HS-5 (cell line): ENCODE measurements at regions not wholly inside any gene's neighbourhood (a gene's known extent, or its start where the extent isn't known, plus 50 kb on each side); places are given as distances from the start of the nearest gene placed in this dataset.

Experiments
- DNase-seq: peaks from one replicate; pipeline ENCODE4 v3.0.0-alpha.2; 2012; ENCODE audit warnings: low read depth

DNA sequence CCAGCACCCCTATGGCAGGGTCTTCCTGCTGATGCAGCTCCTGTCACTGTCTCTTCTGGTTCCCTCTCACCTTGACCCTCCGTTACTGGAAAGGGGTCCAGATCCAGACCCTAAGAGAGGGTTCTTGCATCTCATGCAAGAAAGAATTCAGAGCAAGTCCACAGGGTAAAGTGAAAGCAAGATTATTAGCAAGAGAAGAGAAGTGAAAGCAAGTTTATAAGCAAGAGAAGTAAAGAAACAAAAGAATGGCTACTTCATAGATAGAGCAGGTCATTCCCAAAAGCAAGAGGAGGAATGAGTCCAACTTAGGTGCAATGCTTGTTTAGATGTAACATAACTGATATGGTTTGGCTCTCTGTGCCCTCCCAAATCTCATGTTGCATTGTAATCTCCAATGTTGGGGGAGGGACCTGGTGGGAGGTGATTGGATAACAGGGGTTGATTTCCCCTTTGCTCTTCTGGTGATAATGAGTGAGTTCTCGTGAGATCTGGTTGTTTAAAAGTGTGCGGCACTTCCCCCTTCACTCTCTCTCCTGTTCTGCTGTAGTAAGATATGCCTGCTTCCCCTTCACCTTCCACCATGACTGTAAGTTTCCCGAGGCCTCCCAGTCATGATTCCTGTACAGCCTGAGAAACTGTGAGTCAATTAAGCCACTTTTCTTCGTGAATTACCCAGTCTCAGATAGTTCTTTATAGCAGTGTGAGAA, 183.3 kb downstream of the MED10 start:
- no peak for DNase-seq

GRCh38 chr5:6194261-6194875, 184.0 kb downstream of the MED10 start:
- DNase-seq = no peak

DNA sequence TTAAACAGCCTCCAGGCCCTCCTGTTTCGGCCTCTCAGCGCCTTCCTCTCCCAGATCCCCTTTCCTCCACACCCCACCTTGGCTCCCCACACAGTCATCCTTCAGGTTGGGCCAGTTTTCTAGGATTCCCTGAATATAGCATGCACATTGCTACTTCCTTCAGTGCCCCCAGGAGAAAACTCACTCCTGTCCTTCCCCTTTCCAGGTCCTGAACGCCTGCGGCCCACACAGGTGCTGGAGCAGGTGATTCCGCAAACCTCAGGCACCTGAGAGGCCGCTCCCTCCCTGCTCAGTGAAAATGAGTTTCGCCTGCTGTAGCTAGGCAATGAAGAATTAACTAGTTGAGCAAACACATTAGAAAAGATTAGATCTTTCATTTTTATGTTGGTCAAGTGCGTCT, 185.0 kb downstream of the MED10 start:
- DNase-seq = no peak

DNA sequence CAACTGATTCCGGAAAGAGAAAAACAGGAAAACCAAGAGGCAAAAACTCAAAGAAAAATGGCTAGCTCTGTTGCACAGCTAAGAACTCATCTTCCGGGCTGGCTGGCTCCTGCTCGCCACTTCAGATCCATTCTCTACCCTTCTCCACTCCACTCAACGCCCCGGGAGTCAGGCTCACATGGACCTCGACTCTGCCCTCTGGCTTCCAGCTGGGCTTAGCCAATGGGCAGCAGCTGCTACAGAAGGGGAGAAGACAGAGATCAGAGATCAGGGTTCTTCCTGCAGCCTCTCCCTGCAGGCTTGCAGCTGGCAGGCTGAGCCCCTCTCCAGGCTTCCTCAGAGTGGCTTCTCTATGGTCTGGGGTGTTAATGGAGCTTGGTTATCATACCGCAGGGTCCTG, 187.5 kb downstream of the MED10 start:
- no peak for DNase-seq

- DNase-seq = no peak
These were observed 189.4 kb downstream of the MED10 start for GRCh38 chr5:6188976-6189375.

GRCh38 chr5:6188344-6188743, 190.0 kb downstream of the MED10 start:
- DNase-seq = no peak

DNA sequence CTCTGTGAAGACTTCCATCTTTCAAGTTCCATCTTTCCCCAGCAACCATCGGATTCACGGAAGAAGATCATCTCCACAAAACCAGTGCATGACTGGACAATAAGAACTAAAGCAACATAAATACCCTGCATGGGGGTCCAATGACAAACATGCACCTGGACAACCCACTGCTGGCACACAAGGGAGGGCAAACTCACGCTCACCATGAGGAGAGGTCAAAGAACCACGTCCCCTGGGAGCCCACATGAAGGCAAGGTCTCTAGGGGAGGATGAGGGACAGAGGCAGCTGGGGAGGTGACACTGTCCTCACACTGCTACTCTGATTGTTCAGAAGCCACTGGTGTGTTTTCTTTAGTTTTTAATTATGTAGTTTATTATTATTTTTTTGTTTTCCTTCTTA, 190.8 kb downstream of the MED10 start:
- no peak for DNase-seq

- DNase-seq = no peak
These were observed 192.8 kb downstream of the MED10 start for GRCh38 chr5:6185574-6185973.

- DNase-seq = no peak
These were observed 193.9 kb downstream of the MED10 start for GRCh38 chr5:6184481-6184880.

DNA sequence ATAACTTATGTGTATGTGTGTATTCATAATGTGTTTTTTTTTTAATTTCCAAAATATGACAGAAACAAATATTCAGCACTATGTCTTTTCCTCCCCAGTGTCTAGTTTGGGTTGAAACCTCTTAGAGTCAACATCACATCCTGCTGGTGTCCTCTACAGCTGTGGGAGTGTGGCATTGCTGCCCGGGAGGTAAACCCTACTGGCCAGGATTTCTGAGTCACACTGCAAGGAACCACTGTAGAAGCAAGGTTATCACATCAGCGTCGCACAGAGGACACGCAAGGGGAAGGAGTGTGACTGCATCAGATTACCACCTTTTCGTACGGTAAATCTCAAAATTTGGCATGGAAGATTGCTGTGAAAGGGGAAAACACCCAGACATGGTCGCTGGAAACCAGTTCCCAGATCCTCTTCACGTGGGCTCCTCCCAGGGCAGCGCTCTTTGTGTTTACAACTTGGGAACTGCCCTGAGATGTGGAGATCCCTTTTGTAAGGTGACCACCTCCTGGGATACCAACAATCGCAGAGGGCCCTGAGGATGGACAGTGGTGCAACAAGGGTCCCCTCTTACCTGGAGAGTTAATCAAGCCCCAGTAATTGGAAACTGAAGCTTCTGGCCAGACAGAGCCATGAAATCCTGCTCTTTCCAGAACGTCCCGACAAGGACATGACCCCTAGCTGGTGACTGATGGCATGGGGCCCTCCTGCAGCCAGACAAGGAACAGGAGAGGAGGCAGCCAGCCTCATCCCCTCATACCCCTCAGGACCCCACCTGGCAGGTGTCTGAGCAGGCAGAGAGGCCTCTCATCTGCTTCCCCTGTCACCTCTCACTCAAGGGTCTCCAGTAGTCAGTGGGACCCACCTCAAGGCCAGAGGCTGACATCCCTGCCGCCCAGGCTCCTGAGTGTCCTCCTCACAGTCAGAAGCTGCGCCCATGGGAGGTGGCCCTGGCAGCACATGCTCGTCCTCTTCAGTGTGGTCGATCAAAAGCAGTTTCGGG, 194.7 kb downstream of the MED10 start:
- DNase-seq = no peak

DNA sequence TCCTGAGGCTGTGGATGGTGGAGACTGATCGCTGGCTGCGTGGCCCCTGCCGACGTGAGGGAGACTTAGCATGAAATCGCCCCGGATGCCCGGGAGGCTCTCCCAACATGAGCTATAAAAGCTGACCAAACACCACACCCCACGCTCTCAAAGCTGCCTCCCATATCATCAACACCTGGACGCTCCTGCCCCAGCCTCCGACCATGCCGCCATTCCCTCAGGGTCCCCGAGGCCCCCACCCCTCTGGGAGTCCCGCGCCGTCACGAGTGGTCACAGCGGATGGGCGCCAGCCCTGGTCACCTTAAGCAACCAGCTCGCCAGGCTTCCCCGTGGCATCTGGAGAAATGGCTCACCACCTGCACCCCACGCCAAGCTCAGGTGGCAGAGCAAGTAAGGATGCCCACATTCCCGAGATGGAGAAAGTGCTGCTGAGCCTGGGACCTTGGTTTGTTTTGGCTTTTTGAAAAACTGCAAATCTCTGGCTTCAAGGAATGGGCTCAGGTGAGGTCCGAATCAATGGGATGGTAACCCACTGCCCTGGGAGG, 196.0 kb downstream of the MED10 start:
- DNase-seq = no peak

GRCh38 chr5:6181871-6182270, 196.5 kb downstream of the MED10 start:
- DNase-seq = no peak

- DNase-seq = no peak
These were observed 197.1 kb downstream of the MED10 start for GRCh38 chr5:6181147-6181729.

- no peak for DNase-seq
These were observed 198.0 kb downstream of the MED10 start for GRCh38 chr5:6180231-6180872.

GRCh38 chr5:6178846-6179532, 199.4 kb downstream of the MED10 start:
- DNase-seq = no peak

GRCh38 chr5:6177926-6178325, 200.4 kb downstream of the MED10 start:
- DNase-seq = no peak

DNA sequence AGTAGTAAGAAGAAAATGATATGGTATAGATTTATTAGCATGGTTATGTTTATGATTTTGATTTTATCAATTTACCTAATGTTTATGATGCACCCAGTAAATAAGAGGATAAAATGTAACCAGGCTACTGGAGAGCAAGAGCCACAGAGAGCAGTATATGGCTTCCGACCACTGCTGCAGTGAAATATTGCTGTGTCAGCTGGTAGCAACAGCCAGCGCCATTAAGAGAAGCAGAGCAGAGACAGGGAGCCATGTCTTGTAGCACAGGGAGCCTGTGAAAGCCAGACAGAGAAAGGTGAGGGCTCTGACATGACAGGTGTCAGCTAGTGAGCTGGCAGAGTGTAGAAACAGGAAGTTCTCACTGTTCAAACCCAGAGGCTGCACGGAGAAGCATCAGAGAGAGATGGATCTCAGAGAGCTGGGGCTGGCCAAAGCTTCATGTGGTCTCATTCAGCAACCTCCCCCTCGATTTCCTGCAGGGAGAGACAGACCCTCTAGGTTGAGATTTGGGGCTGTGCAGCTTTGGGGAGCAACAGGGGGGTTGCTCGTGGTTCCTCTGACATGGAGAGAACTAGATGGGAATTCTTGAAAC, 202.1 kb downstream of the MED10 start:
- DNase-seq = no peak

- DNase-seq = no peak
These were observed 203.0 kb downstream of the MED10 start for GRCh38 chr5:6175172-6175854.

DNA sequence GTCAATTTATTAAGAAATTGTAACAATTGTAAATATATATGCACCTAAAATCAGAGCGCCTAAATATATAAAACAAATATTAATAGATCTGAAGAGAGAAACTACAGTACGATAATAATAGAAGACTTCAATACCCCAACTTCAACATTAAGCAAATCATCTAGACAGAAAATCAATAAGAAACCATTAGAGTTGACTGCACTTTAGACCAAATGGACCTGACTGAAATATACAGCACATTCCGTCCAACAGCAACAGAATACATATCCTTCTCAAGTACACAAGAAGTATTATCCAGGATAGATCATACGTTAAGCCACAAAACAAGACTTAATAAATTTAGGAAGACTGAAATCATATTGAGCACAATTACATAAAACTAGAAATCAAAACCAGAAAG, 208.7 kb downstream of the MED10 start:
- DNase-seq = no peak
